Posterior cingulate gyrus (tissue), 11 donors: ENCODE measurements at regions not wholly inside any gene's neighbourhood (a gene's known extent, or its start where the extent isn't known, plus 50 kb on each side); places are given as distances from the start of the nearest gene placed in this dataset.
A peak's percentile ranks its signal among the peaks of the same experiment; 100 is the strongest.
"Not testable (repeated sequence)": the region's sequence is repeated elsewhere in the genome, so short reads cannot be mapped to it uniquely, and the experiment has no call there.

ENCODE experiments used
- DNase-seq, 10 donors: peaks; one replicate each; pipeline versions ENCODE4 v3.0.0 to v3.0.0-alpha.2; 2020 to 2021; ENCODE audit warnings: mixed read lengths in 3 of 10
- intact Hi-C: fragments of 100-400 bp; cut with DNase I; formaldehyde crosslinking; loops from one replicate; pipeline ENCODE4 v1.15.1; 2023

DNA sequence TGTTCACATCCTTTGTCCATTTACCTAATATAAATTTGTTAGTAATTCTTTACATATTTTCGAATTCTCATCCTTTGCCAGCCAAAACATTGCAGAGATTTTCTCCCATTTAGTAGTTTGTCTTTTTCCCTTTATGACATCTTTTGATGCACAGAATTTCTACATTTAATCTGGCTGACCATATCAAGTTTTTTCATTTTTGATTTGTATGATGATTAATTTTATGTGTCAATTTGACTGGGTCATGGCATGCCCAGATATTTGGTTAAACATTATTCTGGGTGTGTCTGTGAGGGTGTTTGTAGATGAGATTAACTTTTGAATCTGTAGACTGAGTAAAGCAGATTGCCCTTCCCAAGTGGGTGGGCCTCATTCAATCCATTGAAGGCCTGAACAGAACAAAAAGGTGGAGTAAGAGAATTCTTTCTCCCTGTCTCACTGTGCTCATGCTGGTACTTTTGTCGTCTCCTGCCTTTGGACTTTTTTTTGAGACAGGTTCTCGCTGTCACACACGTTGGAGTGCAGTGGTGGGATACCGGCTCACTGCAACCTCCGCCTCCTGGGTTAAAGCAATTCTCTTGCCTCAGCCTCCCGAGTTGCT is 72.1 kb upstream of the EPB41L1 start:
- intact Hi-C loops = no loop called here
- DNase-seq = no peak

DNA sequence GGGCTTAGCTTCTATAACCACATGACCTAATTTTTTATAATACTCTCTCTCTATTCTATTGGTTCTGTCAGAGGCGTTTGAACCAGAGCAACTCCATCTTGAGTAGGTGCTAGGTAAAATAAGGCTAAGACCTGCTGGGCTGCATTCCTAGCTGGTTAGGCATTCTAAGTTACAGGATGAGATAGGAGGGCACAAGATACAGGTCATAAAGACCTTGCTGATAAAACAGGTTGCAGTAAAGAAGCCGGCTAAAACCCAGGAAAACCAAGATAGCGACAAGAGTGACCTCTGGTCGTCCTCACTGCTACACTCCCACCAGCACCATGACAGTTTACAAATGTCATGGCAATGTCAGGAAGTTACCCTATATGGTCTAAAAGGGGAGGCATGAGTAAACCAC is 71.3 kb upstream of the EPB41L1 start:
- not testable (repeated sequence) for DNase-seq

DNA sequence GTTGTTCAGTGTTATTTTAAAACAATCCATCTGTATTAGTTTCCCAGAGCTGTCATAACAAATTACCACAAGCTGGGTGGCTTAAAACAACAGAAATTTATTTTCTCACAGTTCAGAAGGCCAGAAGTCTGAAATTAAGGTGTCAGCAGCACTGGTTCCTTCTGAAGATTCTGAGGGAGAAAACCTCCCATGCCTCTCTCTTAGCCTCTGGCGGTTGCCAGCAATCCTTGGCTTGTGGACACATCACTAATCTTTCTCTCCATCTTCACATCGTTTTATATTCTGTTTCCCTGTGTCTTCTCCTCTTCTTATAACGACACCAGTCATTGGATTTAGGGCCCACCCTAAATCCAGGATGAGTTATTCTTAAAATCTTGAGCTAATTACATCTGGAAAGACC is 70.2 kb upstream of the EPB41L1 start:
- intact Hi-C loops = no loop called here
- no peak for DNase-seq

More for the DNA sequence above, 71.3 kb upstream of the EPB41L1 start:
- intact Hi-C loops = not testable (repeated sequence)

DNA sequence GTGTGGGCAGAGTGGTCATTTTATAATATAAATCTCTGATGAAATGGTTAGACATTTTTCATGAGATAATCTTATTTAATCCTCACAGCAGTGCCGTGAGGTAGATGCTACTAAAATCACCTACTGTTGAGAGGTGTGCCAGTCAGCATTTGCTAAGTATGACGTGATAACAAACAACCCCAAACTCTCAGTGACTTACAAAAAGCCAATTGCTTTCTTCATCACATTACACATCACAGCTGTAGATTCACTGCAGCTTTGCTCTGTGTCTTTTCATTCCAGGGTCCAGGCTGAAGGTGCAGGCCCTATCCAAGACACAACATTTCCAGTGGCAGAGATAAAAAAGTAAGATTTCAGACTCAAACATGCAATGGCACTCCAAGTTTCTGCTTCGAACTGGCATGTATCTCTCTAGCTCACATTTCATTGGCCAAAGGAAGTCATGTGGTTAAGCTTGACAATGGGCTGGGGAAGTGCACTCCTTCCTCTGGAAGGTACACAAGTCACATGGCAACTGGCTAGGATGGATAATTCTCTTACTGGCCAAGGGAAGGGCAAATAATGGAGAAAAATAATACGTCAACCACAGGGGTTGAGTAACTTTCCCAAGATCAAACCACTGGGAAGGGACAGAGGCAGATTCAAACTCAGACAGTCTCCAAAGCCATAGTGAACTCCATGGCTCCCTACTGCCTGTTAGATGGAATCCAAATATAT is 69.5 kb upstream of the EPB41L1 start:
- no peak for DNase-seq
- intact Hi-C loops = no loop called here

DNA sequence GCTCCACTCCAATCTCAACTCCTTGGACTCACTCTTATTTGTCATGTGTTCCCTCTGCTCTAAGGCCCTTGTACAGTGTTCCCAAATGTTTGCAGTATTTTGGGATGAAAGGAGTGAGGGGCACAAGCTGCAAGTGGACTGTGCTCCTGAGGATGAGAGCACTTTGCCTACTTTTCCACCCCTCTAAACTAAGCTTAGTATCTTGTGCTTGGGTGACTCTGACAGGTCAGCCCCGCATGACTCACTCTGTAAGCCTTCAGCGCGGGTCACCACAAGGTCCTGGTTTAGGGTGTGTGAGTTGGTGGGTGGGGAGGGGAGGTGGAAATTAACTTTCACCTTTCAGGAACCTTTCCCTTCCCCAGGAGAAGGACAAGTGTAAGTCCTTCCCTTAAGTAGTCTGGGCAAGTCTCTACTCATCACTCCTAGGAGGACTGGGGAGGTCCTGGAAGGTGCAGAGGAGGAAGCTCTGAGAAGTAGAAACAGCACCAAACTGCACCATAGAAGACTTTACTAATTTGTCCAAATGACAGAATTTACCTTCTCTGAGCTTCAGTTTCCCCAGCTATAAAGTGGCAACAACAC is 68.8 kb upstream of the EPB41L1 start:
- DNase-seq = no peak
- intact Hi-C loops = no loop called here

DNA sequence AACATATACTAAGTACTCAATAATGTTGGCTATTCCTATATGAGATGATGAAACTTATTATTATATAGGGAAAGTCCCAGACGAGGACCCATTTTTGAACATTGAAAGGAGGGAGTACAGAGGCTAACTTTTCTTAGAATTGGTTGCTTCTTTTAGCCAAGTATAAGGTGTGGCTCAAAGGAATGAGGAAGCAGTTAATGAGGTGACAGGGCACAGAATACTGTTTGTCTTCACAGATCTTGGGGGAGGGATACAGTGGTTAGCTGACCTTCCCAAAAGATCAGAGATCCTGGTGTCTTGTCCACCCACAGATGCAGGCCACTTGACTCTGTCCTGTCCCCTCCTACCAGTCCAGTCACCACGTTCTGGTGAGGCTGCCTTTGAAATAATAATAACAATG is 67.8 kb upstream of the EPB41L1 start:
- DNase-seq = no peak
- intact Hi-C loops = no loop called here

DNA sequence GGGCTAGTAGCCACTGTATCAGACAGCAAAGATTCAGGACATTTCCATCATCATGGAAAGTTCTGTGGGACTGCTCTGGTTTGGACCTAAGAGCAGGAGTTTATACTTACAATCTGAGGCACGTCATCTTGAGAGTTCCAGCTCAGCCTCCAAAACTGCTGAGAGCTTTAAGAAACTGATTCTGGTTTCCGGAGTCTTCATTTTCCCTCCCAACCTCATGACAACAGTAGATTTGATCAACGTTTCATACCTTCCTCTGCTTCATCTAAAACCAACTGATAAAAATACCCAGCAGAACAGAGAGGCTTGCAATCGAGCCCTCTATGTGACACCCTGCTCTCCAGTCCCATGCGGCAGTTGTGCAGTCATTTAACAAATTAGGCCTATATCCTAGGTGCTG is 64.3 kb upstream of the EPB41L1 start:
- intact Hi-C loops = no loop called here
- no peak for DNase-seq

DNA sequence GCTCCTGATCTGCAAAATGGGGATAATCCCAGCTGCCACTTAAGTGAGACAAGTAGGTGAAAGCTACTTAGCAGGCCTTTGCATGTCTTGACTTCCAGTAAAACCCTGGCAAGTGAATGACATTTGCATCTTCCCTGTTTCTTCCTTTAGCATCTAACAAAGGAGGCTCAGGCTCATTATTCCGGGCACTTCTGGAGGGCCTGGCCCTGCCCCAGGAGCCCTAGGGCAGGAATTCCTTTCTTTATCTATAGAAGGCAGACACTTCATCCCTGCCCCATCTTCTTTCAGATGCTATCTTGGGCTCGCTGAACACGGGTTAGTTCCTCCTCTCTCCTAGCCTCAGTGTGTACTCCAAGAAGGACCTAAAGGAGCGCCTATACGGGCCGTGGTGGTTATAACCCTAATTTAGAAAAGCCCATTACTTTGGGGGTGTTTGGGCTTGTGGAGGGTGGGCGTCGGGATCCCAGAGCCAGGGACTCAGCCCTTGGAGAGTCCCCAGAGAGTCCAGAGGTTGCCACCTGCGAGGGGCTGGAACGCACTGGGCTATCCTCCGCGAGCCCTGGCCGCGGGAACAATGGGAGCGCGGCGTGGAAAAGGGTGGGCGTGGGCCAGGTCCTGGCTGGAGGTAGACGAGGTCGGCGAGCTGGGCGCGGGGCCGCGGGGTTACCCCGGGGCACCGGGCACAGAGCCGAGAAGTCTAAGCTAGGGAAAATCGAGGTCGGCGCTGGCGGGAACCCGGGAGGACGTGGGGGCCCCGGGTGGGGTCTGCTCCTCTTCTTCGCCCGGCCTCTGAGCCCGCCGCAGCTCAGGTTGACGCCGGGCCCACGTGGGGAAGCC is 62.8 kb upstream of the EPB41L1 start:
- DNase-seq = peak in 4 of 10 donors; percentile 10 to 83 (median 80)
- intact Hi-C loops = no loop called here

DNA sequence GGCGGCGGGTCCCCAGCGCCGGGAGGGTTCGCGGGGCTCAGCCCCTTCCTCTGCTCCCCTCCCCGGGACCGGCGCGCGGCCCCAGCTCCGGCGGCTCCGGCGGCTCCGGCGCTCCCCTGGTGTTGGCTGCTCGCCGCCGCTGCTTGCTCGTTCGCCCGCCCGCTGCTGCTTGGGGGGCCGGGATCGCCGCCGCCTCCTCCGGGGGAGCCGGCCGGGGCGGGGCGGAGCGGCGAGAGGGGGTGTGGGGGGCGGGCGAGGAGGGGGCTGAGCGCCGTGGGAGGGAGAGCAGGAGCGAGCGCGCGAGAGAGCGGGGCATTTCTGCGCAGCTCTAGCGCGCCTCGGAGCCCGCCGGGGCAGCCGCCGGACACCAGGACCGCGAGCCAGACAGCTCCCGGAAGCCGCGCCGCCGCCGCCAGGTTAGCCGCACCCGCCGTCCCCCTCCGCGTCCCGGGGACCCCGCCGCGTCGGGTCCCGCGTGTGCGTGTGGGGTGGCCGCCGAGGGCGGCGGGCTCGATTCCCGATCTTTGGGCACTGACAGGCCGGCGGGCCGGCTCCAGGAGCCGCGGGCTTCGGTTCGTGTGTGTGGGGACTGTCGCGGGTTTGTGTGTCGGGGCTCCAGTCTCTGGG is 62.0 kb upstream of the EPB41L1 start:
- peak in 9 of 10 donors; percentile 19 to 90 (median 33) for DNase-seq
- intact Hi-C loops = no loop called here

DNA sequence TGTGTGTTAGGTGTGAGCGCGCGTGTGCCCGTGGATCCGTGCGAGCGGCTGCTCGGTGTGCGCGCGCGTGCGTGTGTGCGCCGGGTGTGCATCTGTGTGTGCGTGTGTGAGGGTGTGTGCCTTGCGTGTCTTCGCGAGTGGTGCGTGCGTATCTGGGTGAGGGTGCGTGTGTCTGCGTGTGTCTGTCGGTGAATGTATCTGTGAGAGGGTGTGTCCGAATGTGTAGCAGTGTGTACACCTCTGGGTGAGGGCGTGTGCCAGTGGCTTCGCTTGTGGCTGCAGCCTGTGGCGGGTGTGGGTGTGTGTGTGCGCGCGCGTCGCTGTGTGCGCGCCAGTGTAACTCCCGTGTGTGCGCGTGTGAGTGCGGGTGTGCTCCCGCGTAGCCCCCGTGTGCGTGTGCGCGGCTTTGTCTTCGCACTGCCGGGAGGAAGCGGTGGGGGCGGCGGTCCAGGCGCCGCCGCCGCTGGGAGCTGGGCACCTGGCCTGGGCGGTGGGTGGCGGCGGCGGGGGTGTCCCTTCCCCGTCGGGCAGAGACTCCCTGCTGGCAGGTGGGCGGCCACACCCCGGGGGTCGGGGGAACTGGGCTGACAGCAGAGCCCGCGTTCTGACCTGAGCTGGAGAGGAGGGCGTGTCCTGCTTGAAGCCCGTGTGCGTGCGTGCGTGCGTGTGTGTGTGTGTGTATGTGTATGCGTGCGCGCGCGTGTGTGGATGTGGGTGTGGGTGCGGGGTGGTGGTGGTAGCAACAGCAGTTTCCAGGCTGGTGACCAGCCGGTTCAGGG is 61.3 kb upstream of the EPB41L1 start:
- intact Hi-C loops = no loop called here
- peak in 8 of 10 donors; percentile 17 to 94 (median 66) for DNase-seq

DNA sequence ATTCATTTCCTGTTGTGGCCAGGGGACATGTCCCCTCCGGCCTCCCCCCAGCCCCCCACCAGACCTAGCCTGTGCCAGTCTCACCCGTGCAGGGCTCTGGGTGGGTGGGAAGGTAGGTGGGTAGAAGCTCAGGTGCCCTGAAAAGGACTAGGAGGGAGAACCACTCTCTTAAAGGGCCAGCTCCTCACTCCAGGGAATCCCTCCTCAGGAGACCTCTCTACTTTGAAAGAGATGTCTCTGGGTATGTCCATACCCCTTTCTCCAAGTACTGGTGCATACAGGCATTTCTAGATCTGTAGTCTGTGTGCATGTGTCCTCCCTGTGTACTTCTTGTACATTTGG is 60.8 kb upstream of the EPB41L1 start:
- intact Hi-C loops = no loop called here
- DNase-seq = no peak

DNA sequence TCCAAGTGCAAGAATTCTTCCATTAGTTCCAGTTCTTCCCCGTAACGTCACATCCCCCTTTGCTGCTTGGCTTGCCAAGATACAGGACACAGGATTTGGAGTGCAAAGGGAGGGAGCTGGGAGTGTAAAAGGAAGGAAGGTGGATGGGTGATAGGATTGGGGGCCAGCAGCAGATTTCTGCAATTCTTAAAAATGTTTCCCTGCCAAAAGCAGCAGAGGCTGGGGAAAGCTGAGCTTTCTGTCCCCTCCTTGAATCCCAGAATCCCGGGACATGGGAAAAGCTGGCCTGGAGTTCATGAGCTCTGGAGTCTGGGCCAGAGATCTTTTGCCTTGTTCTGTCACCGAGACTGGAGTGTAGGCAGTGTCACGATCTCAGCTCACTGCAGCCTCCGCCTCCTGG is 60.0 kb upstream of the EPB41L1 start:
- intact Hi-C loops = no loop called here
- DNase-seq = no peak

DNA sequence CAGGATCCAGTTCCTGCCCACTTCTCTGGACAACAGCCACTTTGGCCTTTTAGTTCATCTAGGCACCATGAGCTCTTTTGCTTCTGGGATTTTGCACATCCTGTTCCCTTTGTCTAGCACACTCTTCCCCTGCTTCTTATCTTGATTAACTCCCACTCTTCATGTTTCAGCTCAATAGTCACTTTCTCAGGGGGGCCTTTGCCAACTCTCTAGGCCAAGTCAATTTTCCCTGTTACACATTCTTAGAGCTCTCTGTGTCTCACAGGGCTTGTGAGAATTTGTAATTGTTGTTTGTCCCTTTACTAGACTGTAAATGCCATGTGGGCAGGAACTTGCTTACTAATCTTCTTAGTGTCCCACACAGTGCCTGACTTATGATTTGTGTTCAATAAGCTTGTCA is 58.1 kb upstream of the EPB41L1 start:
- intact Hi-C loops = no loop called here

DNA sequence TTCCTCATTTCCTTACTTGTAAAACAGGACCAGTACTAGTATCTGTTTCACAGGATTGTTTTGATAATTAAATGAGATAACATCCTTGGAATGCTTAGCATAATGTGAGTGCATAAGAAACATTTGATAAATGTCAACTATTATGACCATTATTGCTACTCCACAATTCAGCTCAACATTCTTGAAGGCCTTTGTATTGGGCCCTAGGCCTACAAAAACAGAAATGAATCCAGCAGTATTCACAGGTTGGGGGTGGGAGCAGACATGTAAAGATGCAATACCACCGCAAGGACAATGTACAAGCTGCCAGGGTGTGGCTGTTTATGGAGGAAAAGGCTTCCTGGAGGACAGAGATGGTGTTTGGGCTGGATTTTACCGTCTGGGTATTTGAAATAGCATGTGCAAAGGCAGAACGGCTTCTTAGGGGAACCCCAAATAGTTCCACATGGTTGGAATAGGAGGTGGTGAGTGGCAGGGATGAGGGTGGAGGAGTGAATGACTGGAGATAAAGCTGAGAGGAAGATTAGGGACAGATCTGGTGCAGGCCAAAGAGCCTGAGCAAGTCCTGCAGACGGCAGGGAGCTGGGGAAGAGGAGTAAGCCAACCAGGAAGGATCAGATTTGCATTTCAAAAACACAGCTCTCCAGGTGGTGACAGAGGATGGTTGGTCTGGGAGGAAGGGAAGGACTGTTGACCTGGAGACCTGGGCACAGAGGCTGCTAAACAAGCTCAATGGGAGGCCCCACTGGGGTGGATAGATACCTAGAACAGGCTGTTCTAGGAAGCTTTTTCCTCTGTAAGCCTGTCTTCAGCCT is 57.0 kb upstream of the EPB41L1 start:
- DNase-seq = no peak
- intact Hi-C loops = no loop called here

More for the DNA sequence above, 58.1 kb upstream of the EPB41L1 start:
- no peak for DNase-seq

DNA sequence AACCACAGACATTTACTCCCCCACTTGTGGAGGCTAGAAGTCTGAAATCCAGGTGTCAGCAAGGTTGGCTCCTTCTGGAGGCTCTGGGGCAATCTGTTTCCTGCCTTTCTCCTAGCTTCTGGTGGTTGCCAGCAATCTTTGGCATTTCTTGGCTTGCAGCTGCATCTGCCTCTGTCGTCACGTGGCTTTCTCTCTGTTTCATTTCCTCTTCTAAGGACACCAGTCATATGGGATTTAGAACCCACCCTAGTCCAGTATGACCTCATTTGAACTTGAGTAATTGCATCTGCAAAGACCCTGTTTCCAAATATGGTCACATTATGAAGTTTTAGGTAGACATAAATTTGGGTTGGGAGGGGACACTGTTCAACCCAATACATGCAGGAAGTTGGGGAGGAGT is 56.2 kb upstream of the EPB41L1 start:
- intact Hi-C loops = no loop called here
- DNase-seq = peak in 1 of 10 donors; percentile 15

DNA sequence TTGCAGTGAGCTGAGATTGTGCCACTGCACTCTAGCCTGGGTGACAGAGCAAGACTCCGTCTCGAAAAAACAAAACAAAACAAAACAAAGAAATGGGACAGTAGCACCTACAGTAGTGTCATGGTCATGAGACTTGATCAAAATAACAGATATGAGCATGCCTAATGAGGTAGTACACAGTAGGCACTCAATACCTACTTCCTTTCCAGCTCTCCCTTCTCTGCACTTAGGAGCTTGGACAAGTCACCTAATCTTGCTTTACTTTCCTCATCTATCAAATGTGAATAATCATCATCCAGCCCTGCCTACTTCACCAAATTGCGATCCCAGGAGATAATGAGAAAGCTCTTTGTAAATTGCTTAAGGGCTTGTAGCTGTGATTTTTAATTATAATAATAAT is 55.4 kb upstream of the EPB41L1 start:
- DNase-seq = no peak
- intact Hi-C loops = no loop called here

DNA sequence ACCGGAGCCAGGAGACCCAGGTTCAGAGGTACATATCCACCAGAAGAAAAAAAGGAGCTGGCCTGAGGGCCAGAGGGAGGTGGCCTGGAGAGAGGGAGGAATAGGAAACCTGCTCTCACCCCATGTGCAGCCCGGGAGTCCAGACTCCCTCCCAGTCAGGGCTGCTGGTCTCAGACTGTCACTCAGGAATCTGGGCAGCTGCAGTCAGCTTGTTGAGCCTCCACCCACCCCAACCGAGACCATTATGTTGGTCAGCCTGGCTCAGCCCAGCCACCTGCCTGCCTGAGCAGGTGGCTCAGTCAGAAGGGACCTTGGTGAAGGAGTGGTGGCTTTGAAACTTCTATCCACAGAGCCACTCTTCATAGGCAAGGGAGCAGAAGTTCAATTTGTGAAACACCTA is 53.3 kb upstream of the EPB41L1 start:
- DNase-seq = peak in 1 of 10 donors; percentile 26
- intact Hi-C loops = no loop called here

DNA sequence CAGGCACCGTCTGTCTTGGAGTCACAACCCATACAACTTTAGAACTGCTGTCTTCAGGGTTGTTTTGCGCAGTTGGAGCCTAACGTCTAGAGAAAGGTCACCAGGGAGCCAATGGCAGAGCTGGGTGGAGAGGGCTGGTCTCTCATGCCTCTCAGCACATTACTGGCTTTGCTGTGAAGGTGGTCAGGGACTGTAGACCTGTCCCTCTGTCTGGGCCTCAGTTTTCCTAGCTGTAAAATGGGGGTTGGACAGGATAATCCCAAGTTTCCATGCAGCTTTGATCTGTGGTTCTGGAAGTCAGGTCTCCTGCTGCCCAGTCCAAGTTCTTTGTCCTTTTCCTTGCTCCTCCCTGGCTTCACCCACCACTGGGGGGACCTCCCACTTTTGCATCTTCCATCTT is 52.2 kb upstream of the EPB41L1 start:
- intact Hi-C loops = no loop called here

More for the DNA sequence above, 52.2 kb upstream of the EPB41L1 start:
- peak in 1 of 10 donors; percentile 19 for DNase-seq
